Embryonic facial prominence (tissue), 1 donor: ENCODE measurements at regions not wholly inside any gene's neighbourhood (a gene's known extent, or its start where the extent isn't known, plus 50 kb on each side); places are given as distances from the start of the nearest gene placed in this dataset.

Source experiments
- DNase-seq: peaks from one replicate; pipeline ENCODE4 v3.0.0-alpha.2; 2016; ENCODE audit errors: extremely low spot score

DNA sequence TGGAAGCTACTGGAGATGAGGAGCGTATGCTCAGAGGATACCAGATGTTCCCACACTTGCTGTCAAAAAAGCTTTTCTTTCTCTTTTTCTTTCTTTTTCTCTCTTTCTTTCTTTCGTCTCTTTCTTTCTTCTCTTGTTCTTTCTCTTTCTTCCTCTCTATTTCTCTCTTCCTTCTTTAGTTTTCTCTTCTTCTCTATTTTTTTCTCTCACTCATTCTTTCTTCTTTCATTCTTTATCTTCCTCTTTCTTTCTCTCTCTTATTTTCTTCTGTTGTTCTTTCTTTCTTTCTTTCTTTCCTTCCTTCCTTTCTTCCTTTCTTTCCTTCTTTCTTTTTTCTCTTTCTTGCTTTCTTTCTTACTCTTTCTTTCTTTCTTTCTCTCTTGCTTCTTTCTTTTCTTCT, 457.6 kb downstream of the CMPK2 start:
- no peak for DNase-seq

GRCh38 chr2:6410313-6410712, 455.4 kb downstream of the CMPK2 start:
- no peak for DNase-seq

DNA sequence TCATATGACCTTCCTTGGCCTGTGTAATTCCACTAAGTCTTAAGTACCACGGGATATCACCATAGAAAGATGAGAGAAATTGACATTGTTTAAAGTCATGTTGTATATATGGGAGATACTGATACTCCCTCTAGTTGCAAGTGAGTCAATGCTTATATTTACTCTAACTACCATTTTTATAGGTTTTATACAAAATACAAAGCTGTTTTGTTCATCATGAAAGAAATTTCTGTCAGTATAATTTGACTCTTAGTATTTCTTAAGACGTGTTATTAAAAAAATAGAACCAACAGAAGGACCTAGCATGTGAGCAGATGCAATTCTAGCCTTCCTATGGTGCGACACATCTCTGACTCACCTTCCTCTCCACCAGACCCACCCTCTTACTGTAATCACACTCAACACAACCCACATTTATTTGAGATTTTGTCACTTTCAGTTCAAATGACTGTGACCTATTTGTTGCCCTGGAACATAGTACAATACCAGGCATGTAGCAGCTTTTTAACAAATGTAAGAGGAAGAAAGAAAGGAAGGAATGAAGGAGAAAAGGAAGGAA, 453.1 kb downstream of the CMPK2 start:
- no peak for DNase-seq

GRCh38 chr2:6417050-6417449, 448.7 kb downstream of the CMPK2 start:
- no peak for DNase-seq

DNA sequence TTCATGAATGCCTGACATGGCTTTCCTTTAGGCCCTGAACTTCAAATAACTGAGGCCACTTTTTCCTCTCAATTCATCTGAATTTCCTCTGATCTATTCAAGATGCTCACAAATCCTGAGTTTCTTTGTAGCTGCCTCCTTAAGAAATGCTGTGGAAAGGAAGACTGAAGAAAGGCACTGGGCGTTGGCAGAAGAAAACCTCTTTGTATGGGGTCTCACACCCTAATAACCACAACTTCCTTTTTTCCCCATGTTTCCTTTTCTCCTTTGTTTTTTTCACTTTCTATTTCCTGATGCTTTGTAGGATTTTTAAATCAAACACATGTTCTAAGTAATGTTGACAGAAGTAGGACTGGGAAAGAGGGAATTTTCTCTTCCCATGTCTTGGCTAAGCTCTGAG, 447.4 kb downstream of the CMPK2 start:
- no peak for DNase-seq

DNA sequence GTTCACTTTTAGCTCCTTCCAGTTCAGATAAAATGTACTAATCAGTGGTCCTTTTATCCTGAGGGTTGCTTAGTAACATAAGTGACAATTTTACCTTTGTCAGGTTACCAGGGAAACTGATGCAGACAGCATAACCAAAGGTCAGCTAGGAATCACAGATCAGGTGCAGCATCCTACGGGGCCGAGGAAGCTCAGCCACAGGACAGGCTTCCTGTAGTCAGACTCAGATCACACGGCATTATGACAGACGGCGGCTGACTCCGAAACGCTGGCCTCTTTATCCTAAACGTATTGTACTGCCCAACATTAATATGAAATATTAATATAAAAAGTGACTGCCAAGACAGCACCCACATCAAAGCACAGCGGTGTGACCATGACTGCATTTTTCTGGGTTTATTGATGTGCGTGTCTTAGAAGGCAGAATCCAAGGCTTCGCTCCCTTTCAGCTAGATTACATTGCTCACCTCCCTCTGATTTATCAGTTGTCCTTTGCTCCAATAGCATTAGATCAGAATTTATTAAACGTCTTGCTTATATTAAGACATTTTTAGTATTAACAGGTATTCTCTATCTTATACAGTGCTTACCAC, 444.5 kb downstream of the CMPK2 start:
- no peak for DNase-seq

- no peak for DNase-seq
These were observed 443.8 kb downstream of the CMPK2 start for GRCh38 chr2:6421888-6422287.

GRCh38 chr2:6423157-6423556, 442.6 kb downstream of the CMPK2 start:
- DNase-seq, result no peak

DNA sequence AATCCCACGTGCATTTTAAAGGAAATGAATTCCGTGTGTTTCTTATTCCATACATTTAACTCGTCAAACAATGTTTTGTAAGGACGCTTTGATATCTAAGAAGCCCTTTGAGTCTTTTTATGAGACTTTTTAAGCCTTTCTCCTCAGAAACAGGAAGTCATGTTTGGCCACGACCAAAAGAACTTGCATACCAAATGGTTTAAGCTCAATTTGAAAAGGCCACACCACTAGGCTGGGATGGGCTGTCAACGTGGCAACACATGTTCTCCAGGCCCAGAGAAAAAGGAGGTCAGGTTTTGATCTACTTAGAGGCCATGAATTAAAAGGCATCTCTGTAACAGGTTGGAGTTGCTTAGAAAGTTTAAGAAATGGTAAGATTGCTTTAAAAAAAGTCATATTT, 441.8 kb downstream of the CMPK2 start:
- DNase-seq, result no peak

- DNase-seq, result no peak
These were observed 440.7 kb downstream of the CMPK2 start for GRCh38 chr2:6425032-6425431.

DNA sequence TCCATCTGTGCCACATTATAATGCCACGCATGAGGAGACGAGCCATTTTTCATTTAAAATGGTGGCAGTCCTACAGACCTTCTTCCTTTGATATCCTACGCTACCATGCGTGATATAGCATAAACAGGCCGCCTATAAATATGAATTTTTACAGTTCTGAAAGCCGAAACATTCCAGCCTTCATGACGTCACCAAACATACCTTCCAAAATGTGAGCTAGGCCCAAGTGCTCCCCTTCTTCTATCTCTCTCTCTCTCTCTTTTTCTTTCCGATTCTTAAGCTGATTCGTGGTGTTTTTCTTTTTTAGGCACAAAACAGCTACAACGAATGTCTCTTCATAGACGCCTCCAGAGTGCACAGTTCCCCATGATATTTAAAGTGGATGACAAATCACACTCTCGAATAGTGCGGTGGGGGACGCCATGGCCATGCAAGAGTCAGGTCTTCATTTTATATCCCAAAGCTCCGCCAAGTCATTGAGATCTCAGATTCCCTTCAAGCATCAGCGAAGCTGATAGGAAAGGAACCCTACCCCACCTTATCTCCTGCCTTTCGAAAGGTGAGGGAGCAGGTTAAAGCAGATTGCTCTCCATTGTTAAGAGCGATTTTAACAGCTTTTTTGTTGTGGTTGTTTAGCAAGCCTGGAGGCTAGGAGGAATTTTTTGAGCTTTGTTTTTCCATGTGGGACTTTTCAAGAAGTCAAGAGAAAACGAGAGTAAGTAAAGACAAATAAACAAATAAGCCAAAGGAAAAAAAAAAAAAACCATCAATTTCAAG, 436.3 kb downstream of the CMPK2 start:
- no peak for DNase-seq

GRCh38 chr2:6434438-6434837, 431.3 kb downstream of the CMPK2 start:
- no peak for DNase-seq

- no peak for DNase-seq
These were observed 423.9 kb downstream of the CMPK2 start for GRCh38 chr2:6441800-6442199.

DNA sequence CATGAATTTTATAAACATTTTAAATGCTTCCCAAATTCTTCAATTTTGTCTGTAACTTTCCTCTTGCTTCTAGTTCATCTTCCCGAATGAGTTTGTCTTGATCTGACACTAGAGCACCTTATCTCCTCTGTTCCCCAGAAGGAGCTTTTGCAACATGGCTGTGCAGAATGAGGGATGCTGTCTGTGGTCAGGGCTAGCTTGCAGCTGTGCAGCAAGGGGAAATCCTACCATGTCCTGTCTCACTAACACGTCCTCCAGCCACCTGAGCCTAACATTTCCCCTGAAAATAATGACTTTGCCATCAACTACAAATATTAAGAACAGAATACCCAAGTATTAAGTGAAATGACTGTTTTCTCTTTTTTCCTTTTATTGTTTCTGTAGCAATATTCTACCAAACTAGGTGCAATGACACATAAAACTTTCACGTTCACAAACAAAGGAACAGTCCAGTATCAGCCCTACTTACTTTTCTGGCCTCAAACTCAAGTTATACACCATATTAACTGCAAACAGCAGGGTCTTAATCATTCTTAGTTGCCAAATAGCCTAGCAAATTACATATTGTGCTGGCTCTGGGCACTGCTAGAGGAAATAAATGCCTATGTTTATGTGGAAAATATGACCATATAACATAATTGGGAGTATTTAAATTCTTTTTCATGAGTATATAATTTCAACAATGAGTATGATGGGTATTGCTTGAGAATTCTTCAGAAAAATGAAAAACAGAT, 423.3 kb downstream of the CMPK2 start:
- no peak for DNase-seq

DNA sequence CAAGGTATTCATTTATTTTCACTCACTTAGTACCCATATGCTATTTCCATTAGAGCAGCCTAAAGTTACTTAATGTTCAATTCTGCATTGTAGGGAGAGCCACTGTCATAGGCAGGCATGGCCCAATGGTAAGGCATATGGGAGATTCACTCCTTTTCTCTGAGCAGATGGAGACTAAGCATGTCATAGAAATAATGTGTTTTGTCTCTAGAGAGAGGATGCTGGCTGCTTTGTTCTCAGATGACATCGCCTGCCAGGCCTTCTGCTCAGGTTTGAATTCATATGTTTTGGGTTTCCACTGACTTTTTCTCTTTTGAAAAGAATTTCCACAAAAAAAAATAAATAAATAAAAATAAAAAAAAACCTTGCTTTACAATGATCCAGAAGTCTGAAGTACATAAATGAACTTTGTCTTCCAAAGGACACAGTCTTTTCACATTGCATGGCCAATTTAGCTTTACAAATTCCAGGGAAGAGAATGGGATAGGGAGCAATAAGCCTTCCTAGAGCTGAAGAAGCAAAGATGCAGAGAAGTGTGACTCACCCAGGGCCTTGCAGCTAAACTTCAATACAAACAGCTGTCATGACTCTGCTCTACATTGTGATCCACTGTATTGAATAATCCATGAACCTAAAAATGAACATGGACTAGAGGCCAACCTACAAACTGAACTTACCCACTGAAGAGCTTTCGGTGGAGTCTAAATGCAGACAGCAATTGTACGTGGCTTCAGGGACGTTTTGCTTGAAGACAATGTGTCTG, 422.5 kb downstream of the CMPK2 start:
- DNase-seq, result no peak

- DNase-seq, result no peak
These were observed 421.2 kb downstream of the CMPK2 start for GRCh38 chr2:6444514-6444913.

GRCh38 chr2:6445156-6445555, 420.6 kb downstream of the CMPK2 start:
- DNase-seq, result no peak

- DNase-seq, result no peak
These were observed 418.6 kb downstream of the CMPK2 start for GRCh38 chr2:6446938-6447608.

DNA sequence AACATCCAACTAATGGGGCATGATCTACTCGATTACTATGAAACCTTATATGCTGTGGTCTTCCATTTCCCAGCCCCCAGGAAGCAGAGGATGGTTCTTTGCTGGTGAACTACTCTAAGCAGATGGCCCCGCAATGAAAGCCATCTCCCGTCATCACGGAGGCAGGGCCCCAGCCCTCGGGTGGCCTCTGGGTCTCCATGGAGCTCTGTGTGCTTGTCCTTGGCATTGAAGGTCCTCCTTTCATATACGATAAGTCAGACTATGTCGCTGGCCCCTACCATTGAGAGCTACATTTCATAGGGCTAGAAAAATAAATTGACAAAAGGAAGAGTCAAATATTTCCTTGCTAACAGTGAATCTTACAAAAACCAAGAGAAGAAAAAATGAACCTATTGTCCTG, 416.8 kb downstream of the CMPK2 start:
- no peak for DNase-seq

DNA sequence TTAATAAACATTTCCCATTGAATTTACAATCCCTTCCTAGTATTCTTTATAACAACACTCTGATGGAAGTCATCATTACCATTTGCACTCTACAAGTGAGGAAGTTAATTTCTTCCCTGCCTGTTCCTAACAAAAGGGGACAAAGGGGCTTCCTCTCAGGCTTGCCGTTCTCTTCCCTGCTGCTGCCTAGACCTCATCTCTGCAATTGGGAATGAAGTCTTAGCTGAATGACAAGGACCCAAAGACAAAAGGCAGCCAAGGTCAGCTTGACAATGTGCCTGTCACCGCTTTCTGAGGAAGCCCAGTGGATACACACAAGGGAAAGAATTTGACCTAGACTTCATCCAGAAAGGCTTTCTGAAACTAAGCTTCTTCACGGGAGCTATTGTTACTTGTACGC, 416.4 kb downstream of the CMPK2 start:
- DNase-seq, result no peak

GRCh38 chr2:6452702-6453481, 412.8 kb downstream of the CMPK2 start:
- DNase-seq, result no peak
